ENCODE measurements at regions not wholly inside any gene's neighbourhood (a gene's known extent, or its start where the extent isn't known, plus 50 kb on each side); places are given as distances from the start of the nearest gene placed in this dataset.
"Not testable (repeated sequence)": the region's sequence is repeated elsewhere in the genome, so short reads cannot be mapped to it uniquely, and the experiment has no call there.

- no peak for DNase-seq (ENCODE audit: low spot score)
- in situ Hi-C loops (cut with HindIII; ENCODE audit: low sequenced_read_pairs) = no loop called here
These were observed 109.2 kb upstream of the SIRPG start for GRCh38 chr20:1766731-1767130.

GRCh38 chr20:1764136-1765033 lies 106.8 kb upstream of the SIRPG start:
- in situ Hi-C loops (cut with HindIII; ENCODE audit: low sequenced_read_pairs) = no loop called here
- peak; percentile 92 for DNase-seq (ENCODE audit: low spot score)

- in situ Hi-C loops (cut with HindIII; ENCODE audit: low sequenced_read_pairs) = no loop called here
These were observed 104.0 kb upstream of the SIRPG start for GRCh38 chr20:1761598-1761997.

GRCh38 chr20:1761116-1761515 lies 103.5 kb upstream of the SIRPG start:
- in situ Hi-C loops (cut with HindIII; ENCODE audit: low sequenced_read_pairs) = no loop called here
- DNase-seq (ENCODE audit: low spot score) = no peak

More at GRCh38 chr20:1761598-1761997, 104.0 kb upstream of the SIRPG start:
- DNase-seq (ENCODE audit: low spot score) = no peak

GRCh38 chr20:1758765-1759164 lies 101.2 kb upstream of the SIRPG start:
- no peak for DNase-seq (ENCODE audit: low spot score)
- in situ Hi-C loops (cut with HindIII; ENCODE audit: low sequenced_read_pairs) = no loop called here

GRCh38 chr20:1757606-1758512 lies 100.3 kb upstream of the SIRPG start:
- in situ Hi-C loops (cut with HindIII; ENCODE audit: low sequenced_read_pairs) = no loop called here
- no peak for DNase-seq (ENCODE audit: low spot score)

GRCh38 chr20:1757072-1757471 lies 99.5 kb upstream of the SIRPG start:
- DNase-seq (ENCODE audit: low spot score) = no peak
- in situ Hi-C loops (cut with HindIII; ENCODE audit: low sequenced_read_pairs) = no loop called here

- in situ Hi-C loops (cut with HindIII; ENCODE audit: low sequenced_read_pairs) = no loop called here
- DNase-seq (ENCODE audit: low spot score) = no peak
These were observed 97.2 kb upstream of the SIRPG start for GRCh38 chr20:1754749-1755148.

- no peak for DNase-seq (ENCODE audit: low spot score)
- in situ Hi-C loops (cut with HindIII; ENCODE audit: low sequenced_read_pairs) = no loop called here
These were observed 96.7 kb upstream of the SIRPG start for GRCh38 chr20:1754306-1754705.

GRCh38 chr20:1752045-1752444 lies 94.5 kb upstream of the SIRPG start:
- in situ Hi-C loops (cut with HindIII; ENCODE audit: low sequenced_read_pairs) = no loop called here
- no peak for DNase-seq (ENCODE audit: low spot score)

GRCh38 chr20:1748777-1749176 lies 91.2 kb upstream of the SIRPG start:
- no peak for DNase-seq (ENCODE audit: low spot score)
- in situ Hi-C loops (cut with HindIII; ENCODE audit: low sequenced_read_pairs) = no loop called here

GRCh38 chr20:1747953-1748577 lies 90.5 kb upstream of the SIRPG start:
- DNase-seq (ENCODE audit: low spot score) = no peak
- in situ Hi-C loops (cut with HindIII; ENCODE audit: low sequenced_read_pairs) = no loop called here

- DNase-seq (ENCODE audit: low spot score); in situ Hi-C loops (cut with HindIII; ENCODE audit: low sequenced_read_pairs): not testable (repeated sequence)
These were observed 84.5 kb upstream of the SIRPG start for GRCh38 chr20:1742049-1742434.

- no peak for DNase-seq (ENCODE audit: low spot score)
- in situ Hi-C loops (cut with HindIII; ENCODE audit: low sequenced_read_pairs) = no loop called here
These were observed 83.9 kb upstream of the SIRPG start for GRCh38 chr20:1741309-1742048.

GRCh38 chr20:1737134-1737533 lies 79.6 kb upstream of the SIRPG start:
- in situ Hi-C loops (cut with HindIII; ENCODE audit: low sequenced_read_pairs) = no loop called here
- no peak for DNase-seq (ENCODE audit: low spot score)

- no peak for DNase-seq (ENCODE audit: low spot score)
- in situ Hi-C loops (cut with HindIII; ENCODE audit: low sequenced_read_pairs) = no loop called here
These were observed 78.0 kb upstream of the SIRPG start for GRCh38 chr20:1735417-1736089.

- DNase-seq (ENCODE audit: low spot score) = peak; percentile 2
- in situ Hi-C loops (cut with HindIII; ENCODE audit: low sequenced_read_pairs) = no loop called here
These were observed 76.8 kb upstream of the SIRPG start for GRCh38 chr20:1734269-1734858.

- DNase-seq (ENCODE audit: low spot score); in situ Hi-C loops (cut with HindIII; ENCODE audit: low sequenced_read_pairs): not testable (repeated sequence)
These were observed 74.3 kb upstream of the SIRPG start for GRCh38 chr20:1731828-1732375.

Measured in G401 (cell line).